Left renal cortex interstitium (tissue), 4 donors: ENCODE measurements at regions not wholly inside any gene's neighbourhood (a gene's known extent, or its start where the extent isn't known, plus 50 kb on each side); places are given as distances from the start of the nearest gene placed in this dataset.
A peak's percentile ranks its signal among the peaks of the same experiment; 100 is the strongest.

Source experiments
- DNase-seq, 4 donors: peaks; one replicate each; pipeline ENCODE4 v3.0.0-alpha.2; 2013; ENCODE audit warnings: low read depth in 4 of 4, low spot score in 2 of 4, missing footprints in 1 of 4

- DNase-seq: no peak
Observed at GRCh38 chr15:93235269-93235668, 146.3 kb upstream of the RGMA start.

- DNase-seq: no peak
Observed at GRCh38 chr15:93233710-93234109, 144.7 kb upstream of the RGMA start.

GRCh38 chr15:93232845-93233244, 143.8 kb upstream of the RGMA start:
- DNase-seq: no peak

- no peak for DNase-seq
Observed at GRCh38 chr15:93231994-93232393, 143.0 kb upstream of the RGMA start.

- no peak for DNase-seq
Observed at GRCh38 chr15:93231261-93231925, 142.4 kb upstream of the RGMA start.

GRCh38 chr15:93228546-93228945, 139.5 kb upstream of the RGMA start:
- no peak for DNase-seq

- no peak for DNase-seq
Observed at GRCh38 chr15:93223803-93224202, 134.8 kb upstream of the RGMA start.

GRCh38 chr15:93221759-93222158, 132.7 kb upstream of the RGMA start:
- DNase-seq: no peak

- DNase-seq: no peak
Observed at GRCh38 chr15:93219859-93220420, 130.9 kb upstream of the RGMA start.

GRCh38 chr15:93217343-93217742, 128.3 kb upstream of the RGMA start:
- peak in 1 of 4 donors; percentile 13 for DNase-seq

GRCh38 chr15:93214106-93214505, 125.1 kb upstream of the RGMA start:
- no peak for DNase-seq

- no peak for DNase-seq
Observed at GRCh38 chr15:93213281-93213680, 124.3 kb upstream of the RGMA start.

- no peak for DNase-seq
Observed at GRCh38 chr15:93212578-93212977, 123.6 kb upstream of the RGMA start.

GRCh38 chr15:93210995-93211394, 122.0 kb upstream of the RGMA start:
- DNase-seq: no peak

- DNase-seq: no peak
Observed at GRCh38 chr15:93209690-93210445, 120.9 kb upstream of the RGMA start.

- DNase-seq: no peak
Observed at GRCh38 chr15:93206893-93207292, 117.9 kb upstream of the RGMA start.

GRCh38 chr15:93205413-93205812, 116.4 kb upstream of the RGMA start:
- no peak for DNase-seq

- DNase-seq: no peak
Observed at GRCh38 chr15:93203036-93203435, 114.0 kb upstream of the RGMA start.

GRCh38 chr15:93202405-93202804, 113.4 kb upstream of the RGMA start:
- no peak for DNase-seq

- DNase-seq: no peak
Observed at GRCh38 chr15:93201940-93202339, 112.9 kb upstream of the RGMA start.

GRCh38 chr15:93200837-93201226, 111.8 kb upstream of the RGMA start:
- no peak for DNase-seq
